ENCODE measurements at regions not wholly inside any gene's neighbourhood (a gene's known extent, or its start where the extent isn't known, plus 50 kb on each side); places are given as distances from the start of the nearest gene placed in this dataset.

- Histone ChIP-seq H3K79me2 (ENCODE audit: low read length) (no peaks in the 10 kb centered on the region), H3F3A (ENCODE audit: low read length, unreplicated experiment) (no peaks in the 10 kb centered on the region), H3K4me2 (ENCODE audit: low read length) (no peak overlapping the region), H4K20me1 (ENCODE audit: low read length) (no peaks in the 10 kb centered on the region), H3K9ac (ENCODE audit: low read length) (no peak overlapping the region), H3K27ac (ENCODE audit: low read length) (no peak overlapping the region), H3K27me3 (ENCODE audit: low read length) (peaks cover 46% of the 10 kb centered on the region), H3K36me3 (ENCODE audit: low read depth, low read length) (no peaks in the 10 kb centered on the region), H3K9me2 (replicated peaks; ENCODE audit: low read length) (no peaks in the 10 kb centered on the region), H3K4me1 (ENCODE audit: insufficient read depth, low read length) (no peaks in the 10 kb centered on the region), H3K4me3 (ENCODE audit: low read length) (no peak overlapping the region), H3K9me3 (ENCODE audit: low read length) (no peaks in the 10 kb centered on the region), H2AFZ (ENCODE audit: low read length) (no peak overlapping the region)
- no peak for DNase-seq
- intact Hi-C loops (cut with micrococcal nuclease), result no loop called here
- TF ChIP-seq EZH2 (IDR thresholded peaks at IDR 0.05; ENCODE audit: low read length, unreplicated experiment), result no peak
- TF ChIP-seq EZH2phosphoT487 (IDR thresholded peaks at IDR 0.05; ENCODE audit: borderline replicate concordance, low read length), result no peak
- ChIA-PET POLR2A (ENCODE audit: unreplicated experiment) (no interaction called here), CTCF (no interaction called here)
- no TSS peak for BruUV-seq (replicated peaks)
- no peak for ATAC-seq
These were observed 450.5 kb upstream of the OR4E1 start for GRCh38 chr14:22124073-22124613.

- H3K9ac ChIP-seq (ENCODE audit: low read length), result no peak overlapping the region
- H3K4me2 ChIP-seq (ENCODE audit: low read length), result no peak overlapping the region
- ChIA-PET POLR2A (ENCODE audit: unreplicated experiment) (no interaction called here), CTCF (interaction anchor here (0.5 to 1.7 kb wide), 4 partner anchors 23 to 98 kb away, joined by 3 to 10 read pairs (median 8); no protein-coding TSS in a partner anchor)
- ATAC-seq (no peak), DNase-seq (no peak)
- H3K27ac ChIP-seq (ENCODE audit: low read length), result no peak overlapping the region
- TF ChIP-seq EZH2phosphoT487 (IDR thresholded peaks at IDR 0.05; ENCODE audit: borderline replicate concordance, low read length) (no peak), EZH2 (IDR thresholded peaks at IDR 0.05; ENCODE audit: low read length, unreplicated experiment) (no peak), CTCF (conservative IDR thresholded peaks at IDR 0.05; ENCODE audit: low read depth, low read length) (no peak)
- no peaks in the 10 kb centered on the region for H3K4me1 ChIP-seq (ENCODE audit: insufficient read depth, low read length)
- no peaks in the 10 kb centered on the region for H3K36me3 ChIP-seq (ENCODE audit: low read depth, low read length)
- intact Hi-C loops (cut with micrococcal nuclease), result no loop called here
- H3K27me3 ChIP-seq (ENCODE audit: low read length), result peaks cover 46% of the 10 kb centered on the region
- no peak overlapping the region for H2AFZ ChIP-seq (ENCODE audit: low read length)
- H3F3A ChIP-seq (ENCODE audit: low read length, unreplicated experiment), result no peaks in the 10 kb centered on the region
- H3K9me2 ChIP-seq (replicated peaks; ENCODE audit: low read length), result no peaks in the 10 kb centered on the region
- no peaks in the 10 kb centered on the region for H3K9me3 ChIP-seq (ENCODE audit: low read length)
- BruUV-seq (replicated peaks), result no TSS peak
- H3K79me2 ChIP-seq (ENCODE audit: low read length), result no peaks in the 10 kb centered on the region
- H3K4me3 ChIP-seq (ENCODE audit: low read length), result no peak overlapping the region
- H4K20me1 ChIP-seq (ENCODE audit: low read length), result no peaks in the 10 kb centered on the region
These were observed 449.4 kb upstream of the OR4E1 start for GRCh38 chr14:22122829-22123560.

- H3K4me3 ChIP-seq (ENCODE audit: low read length), result no peak overlapping the region
- POLR2A ChIA-PET (ENCODE audit: unreplicated experiment), result no interaction called here
- no peaks in the 10 kb centered on the region for H3K79me2 ChIP-seq (ENCODE audit: low read length)
- peaks cover 43% of the 10 kb centered on the region; the same call in 1 of the 2 replicates for H3K27me3 ChIP-seq (ENCODE audit: low read length)
- no peaks in the 10 kb centered on the region for H4K20me1 ChIP-seq (ENCODE audit: low read length)
- no peak overlapping the region for H2AFZ ChIP-seq (ENCODE audit: low read length)
- ATAC-seq (peak; percentile 37; the same call in 1 of the 2 replicates), DNase-seq (peak; percentile 41)
- H3K9me2 ChIP-seq (replicated peaks; ENCODE audit: low read length), result no peaks in the 10 kb centered on the region
- no peak overlapping the region for H3K9ac ChIP-seq (ENCODE audit: low read length)
- no TSS peak for BruUV-seq (replicated peaks)
- intact Hi-C loops (cut with micrococcal nuclease), result no loop called here
- no peaks in the 10 kb centered on the region for H3K9me3 ChIP-seq (ENCODE audit: low read length)
- CTCF ChIA-PET, result interaction anchor here (0.5 to 1.7 kb wide), 4 partner anchors 22 to 99 kb away, joined by 3 to 10 read pairs (median 8); no protein-coding TSS in a partner anchor
- no peaks in the 10 kb centered on the region for H3K4me1 ChIP-seq (ENCODE audit: insufficient read depth, low read length)
- no peak overlapping the region for H3K27ac ChIP-seq (ENCODE audit: low read length)
- TF ChIP-seq EZH2phosphoT487 (IDR thresholded peaks at IDR 0.05; ENCODE audit: borderline replicate concordance, low read length) (no peak), CTCF (conservative IDR thresholded peaks at IDR 0.05; ENCODE audit: low read depth, low read length) (peak; percentile 54)
- no peaks in the 10 kb centered on the region for H3K36me3 ChIP-seq (ENCODE audit: low read depth, low read length)
- no peaks in the 10 kb centered on the region for H3F3A ChIP-seq (ENCODE audit: low read length, unreplicated experiment)
- H3K4me2 ChIP-seq (ENCODE audit: low read length), result no peak overlapping the region
These were observed 448.7 kb upstream of the OR4E1 start for GRCh38 chr14:22122227-22122818.
